ENCODE measurements at regions not wholly inside any gene's neighbourhood (a gene's known extent, or its start where the extent isn't known, plus 50 kb on each side); places are given as distances from the start of the nearest gene placed in this dataset.
"Not testable (repeated sequence)": the region's sequence is repeated elsewhere in the genome, so short reads cannot be mapped to it uniquely, and the experiment has no call there.

DNA sequence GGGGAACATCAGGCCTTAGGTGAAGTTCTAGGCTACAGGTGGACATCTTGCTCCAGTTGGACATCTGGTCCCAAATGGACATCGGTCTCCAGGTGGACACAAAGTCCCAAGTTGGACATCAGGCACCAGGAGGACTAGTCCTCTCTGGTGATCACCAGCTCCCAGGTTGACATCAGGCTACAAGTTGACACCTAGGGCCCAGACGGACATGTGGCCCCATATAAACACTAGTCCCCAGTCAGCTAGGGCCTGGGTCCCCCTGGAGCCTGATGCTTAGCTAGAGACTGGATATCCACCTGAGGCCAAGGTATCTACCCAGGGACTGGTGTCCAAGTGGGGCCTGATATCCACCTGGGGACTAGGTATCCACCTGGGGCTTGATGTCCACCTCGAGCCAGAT lies 75.8 kb upstream of the ZNF337 start:
- DNase-seq = not testable (repeated sequence)

GRCh38 chr20:25771818-25772217 lies 75.2 kb upstream of the ZNF337 start:
- DNase-seq = not testable (repeated sequence)

DNA sequence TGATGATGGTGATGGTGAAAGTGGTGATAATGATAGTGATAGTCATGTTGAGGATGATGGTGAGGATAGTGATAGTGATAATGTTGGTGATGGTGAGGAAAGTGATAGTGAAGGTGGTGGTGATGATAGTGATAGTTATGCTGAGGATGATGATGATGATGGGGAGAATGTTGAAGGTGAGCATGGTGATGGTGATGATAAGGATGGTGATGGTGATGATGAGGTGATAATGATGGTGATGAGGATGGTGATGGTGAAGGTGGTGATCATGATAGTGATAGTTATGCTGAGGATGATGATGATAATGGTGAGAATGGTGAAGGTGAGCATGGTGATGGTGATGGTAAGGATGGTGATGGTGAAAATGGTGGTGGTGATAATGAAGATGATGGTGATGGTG lies 64.9 kb upstream of the ZNF337 start:
- DNase-seq = no peak

DNA sequence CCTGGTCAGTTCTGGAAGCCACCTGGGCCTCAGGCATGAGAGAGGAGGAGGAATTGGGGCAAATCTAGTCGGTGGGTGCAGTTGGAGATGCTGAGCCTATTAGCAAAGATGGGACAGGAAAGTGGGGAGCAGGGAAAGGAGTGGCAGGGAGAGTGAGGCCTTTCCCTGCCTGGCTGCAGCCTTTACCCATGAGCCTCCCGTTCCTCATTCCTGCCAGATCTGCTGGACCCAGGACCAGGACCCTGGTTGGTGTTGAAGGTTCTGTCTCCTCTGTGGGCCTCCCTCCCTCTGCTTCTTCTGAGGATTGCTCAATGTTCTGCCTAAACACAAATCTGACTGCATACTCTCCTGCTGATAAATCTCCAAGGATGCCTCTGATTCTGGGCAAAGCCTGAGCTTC lies 64.4 kb upstream of the ZNF337 start:
- not testable (repeated sequence) for DNase-seq

GRCh38 chr20:25750765-25751696 lies 54.4 kb upstream of the ZNF337 start:
- DNase-seq = peak; percentile 76

GRCh38 chr20:25750220-25750764 lies 53.6 kb upstream of the ZNF337 start:
- no peak for DNase-seq

DNA sequence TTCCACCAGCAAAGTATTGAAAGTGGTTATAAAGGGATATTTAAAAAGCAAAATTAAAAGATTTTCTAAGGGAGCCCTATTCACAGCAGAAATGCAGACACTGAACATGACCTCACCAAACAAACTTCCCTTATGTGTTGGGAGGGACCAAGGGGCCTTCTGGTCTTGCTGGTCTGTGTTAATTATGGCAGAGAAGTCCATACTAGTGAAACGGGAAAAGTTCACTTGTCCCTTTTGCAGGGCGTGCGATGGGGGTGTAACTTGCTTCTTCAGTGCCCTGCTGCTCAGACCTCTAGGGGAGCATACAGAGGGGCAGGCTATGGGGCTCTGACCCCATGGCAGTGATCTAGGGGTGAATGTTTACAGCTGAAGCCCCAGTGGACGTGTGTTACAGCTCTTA lies 53.0 kb upstream of the ZNF337 start:
- DNase-seq = no peak

Measured in NCI-H2171 (cell line).